Esophagus muscularis mucosa (tissue), 3 donors: ENCODE measurements at regions not wholly inside any gene's neighbourhood (a gene's known extent, or its start where the extent isn't known, plus 50 kb on each side); places are given as distances from the start of the nearest gene placed in this dataset.

Source experiments
- CTCF ChIP-seq, 3 experiments: fragments of 200-600 bp in 2 of 3; fragments of 450-650 bp in 1 of 3; sonication (generic) in 2 of 3; IDR thresholded peaks; one replicate each; pipeline ENCODE4 v1.5.1; 2017 to 2019; ENCODE audit warnings: antibody characterized with exemption in 3 of 3, mild to moderate bottlenecking in 2 of 3, moderate library complexity in 1 of 3
- EP300 ChIP-seq: sonication (generic); formaldehyde crosslinking; IDR thresholded peaks from one replicate; pipeline ENCODE4 v1.6.1; 2017; ENCODE audit warnings: antibody characterized with exemption

GRCh38 chr1:87904651-87905050 lies 576.0 kb downstream of the LMO4 start:
- no peak for TF ChIP-seq CTCF (IDR thresholded peaks at IDR 0.05)
- TF ChIP-seq EP300, result no peak
